K562 (cell line): ENCODE measurements at regions not wholly inside any gene's neighbourhood (a gene's known extent, or its start where the extent isn't known, plus 50 kb on each side); places are given as distances from the start of the nearest gene placed in this dataset.

ENCODE experiments used
- ATAC-seq: fragments of 200-7000 bp; cut with Tn5 transposase; 3 replicates; pipeline ENCODE4 v1.9.1; 2020; ENCODE audit warnings: moderate library complexity
- BruUV-seq: library from RNA; stranded (reverse); fragments of 400-500 nt; replicated peaks from 2 replicates; lab custom pipeline; 2021; lab: Mats Ljungman, UMichigan
- CTCF ChIA-PET: fragments of 300-600 bp; formaldehyde crosslinking; extraction: SDS; loops from one replicate; lab custom pipeline; 2021; ENCODE audit warnings: low intra/inter-chr PET ratio; lab: Yijun Ruan, JAX
- POLR2A ChIA-PET: fragments of 300-600, 350-650 bp; sonication (Branson Sonifier 250); formaldehyde crosslinking; extraction: SDS; loops from one replicate; lab custom pipeline; 2021; ENCODE audit warnings: antibody characterized with exemption, inconsistent platforms; lab: Yijun Ruan, JAX
- DNase-seq, 4 experiments: peaks; one replicate each; pipeline versions ENCODE4 v3.0.0 to v3.0.0-alpha.2; 2011 to 2018; ENCODE audit warnings: low spot score in 3 of 4, mixed read lengths in 3 of 4; ENCODE audit errors: extremely low read depth in 1 of 4
- FAIRE-seq: peaks from 2 replicates; lab custom pipeline; 2011; peaks lifted over from hg19 to GRCh38; lab: Jason Lieb, UNC
- H2AFZ ChIP-seq: 2 replicates; pipeline ENCODE4 v1.6.0; 2011; ENCODE audit warnings: low read depth, low read length, control low read depth, inconsistent platforms
- H3K27ac ChIP-seq: fragments of 200-600 bp; 3 replicates; pipeline ENCODE4 v1.8.0; 2011; ENCODE audit warnings: low read depth, mild to moderate bottlenecking, control low read depth, inconsistent platforms, low read length, moderate library complexity, mixed read lengths; ENCODE audit errors: extremely low read depth
- H3K27me3 ChIP-seq, 2 experiments: fragments of 300-600 bp in 1 of 2; 2 replicates in 1 of 2; 3 replicates in 1 of 2; pipeline versions ENCODE4 v1.6.0 to v1.8.0; 2011; ENCODE audit warnings: inconsistent platforms in 2 of 2, low read length in 2 of 2, mild to moderate bottlenecking in 1 of 2, mixed read lengths in 1 of 2, moderate library complexity in 1 of 2; ENCODE audit not compliant: control insufficient read depth in 2 of 2, insufficient read depth in 2 of 2
- H3K36me3 ChIP-seq: fragments of 300-600 bp; 3 replicates; pipeline ENCODE4 v1.8.0; 2011; ENCODE audit warnings: mild to moderate bottlenecking, low read length, inconsistent platforms; ENCODE audit not compliant: control insufficient read depth, insufficient read depth
- H3K4me1 ChIP-seq, 2 experiments: fragments of 200-600 bp in 1 of 2; replicated peaks in 1 of 2; 2 replicates in 1 of 2; 3 replicates in 1 of 2; pipeline versions ENCODE4 v1.5.1 to v1.8.0; 2011; ENCODE audit warnings: inconsistent platforms in 2 of 2, low read length in 2 of 2, mild to moderate bottlenecking in 1 of 2, mixed read lengths in 1 of 2, moderate library complexity in 1 of 2; ENCODE audit not compliant: control insufficient read depth in 2 of 2, insufficient read depth in 2 of 2
- H3K4me2 ChIP-seq: 2 replicates; pipeline ENCODE4 v1.6.1; 2011; ENCODE audit warnings: low read length, control low read depth, inconsistent platforms, mixed read lengths; ENCODE audit not compliant: insufficient read depth
- H3K4me3 ChIP-seq: fragments of 200-600 bp; sonication (generic), shearing (Covaris generic); 2 replicates; pipeline ENCODE4 v1.5.1; 2016; ENCODE audit warnings: control low read depth, inconsistent platforms
- H3K79me2 ChIP-seq: fragments of 200-600 bp; 3 replicates; pipeline ENCODE4 v1.8.0; 2011; ENCODE audit warnings: low read length, inconsistent platforms; ENCODE audit not compliant: control insufficient read depth, insufficient read depth
- H3K9ac ChIP-seq, 2 experiments: 2 replicates each; pipeline versions ENCODE4 v1.6.0 to v1.6.1; 2011; ENCODE audit warnings: low read depth in 2 of 2, low read length in 2 of 2, control low read depth in 1 of 2, inconsistent platforms in 1 of 2, mild to moderate bottlenecking in 1 of 2, mixed read lengths in 1 of 2; ENCODE audit not compliant: insufficient read depth in 1 of 2
- H3K9me1 ChIP-seq: one replicate; pipeline ENCODE4 v1.6.0; 2011; ENCODE audit warnings: inconsistent platforms, mild to moderate bottlenecking, low read length, moderate library complexity; ENCODE audit not compliant: control insufficient read depth, insufficient read depth
- H3K9me3 ChIP-seq: replicated peaks from 2 replicates; pipeline ENCODE4 v1.5.1; 2011; ENCODE audit warnings: low read depth, low read length, inconsistent platforms; ENCODE audit not compliant: control insufficient read depth, insufficient read depth
- H4K20me1 ChIP-seq: replicated peaks from 2 replicates; pipeline ENCODE4 v1.6.1; 2011; ENCODE audit warnings: low read length, inconsistent platforms, mixed read lengths; ENCODE audit not compliant: control insufficient read depth, insufficient read depth
- CCNT2 ChIP-seq: IDR thresholded peaks from 2 replicates; pipeline ENCODE4 v1.6.1; 2011; ENCODE audit warnings: borderline replicate concordance, low read depth, mild to moderate bottlenecking, moderate library complexity, mixed read lengths, low read length; ENCODE audit not compliant: insufficient read length; ENCODE audit errors: extremely low read depth
- PHF21A ChIP-seq: fragments of 450-650 bp; IDR thresholded peaks from 2 replicates; pipeline ENCODE4 v1.6.1; 2017; ENCODE audit warnings: low read depth, borderline replicate concordance
- ZFP1 ChIP-seq: fragments of 450-650 bp; formaldehyde crosslinking; IDR thresholded peaks from 2 replicates; pipeline ENCODE4 v1.4.0; 2020; ENCODE audit warnings: mild to moderate bottlenecking, mixed read lengths
- ZNF316 ChIP-seq: fragments of 450-650 bp; IDR thresholded peaks from 2 replicates; pipeline ENCODE4 v1.6.1; 2016
- ZSCAN29 ChIP-seq: fragments of 450-650 bp; IDR thresholded peaks from 2 replicates; pipeline ENCODE4 v1.6.1; 2017
- WGBS: fragments of 100-300 bp; shearing (Covaris generic); methylation state at CpG from one replicate; pipeline ENCODE4 v1.1.6; 2016; ENCODE audit warnings: low coverage, mixed read lengths; ENCODE audit not compliant: insufficient coverage; ENCODE audit errors: missing lambda C conversion rate; 5-methylcytosine and 5-hydroxymethylcytosine counted together
- in situ Hi-C: fragments of 300-500 bp; cut with MboI; formaldehyde crosslinking; loops from 4 replicates; pipeline ENCODE4 v1.15.0; 2018; ENCODE audit warnings: inconsistent platforms, mixed read lengths
- intact Hi-C: fragments of 100-400 bp; cut with micrococcal nuclease; formaldehyde crosslinking; loops from 2 replicates; pipeline ENCODE4 v1.14.2; 2022
- TF ChIP-seq, protein P1 (sequence below): sonication (generic); formaldehyde crosslinking; IDR thresholded peaks from 2 replicates; pipeline ENCODE4 v1.8.1; 2023; ENCODE audit warnings: mild to moderate bottlenecking, missing genetic modification reagents
- TF ChIP-seq, protein P2 (sequence below): fragments of 200-800 bp; sonication (Bioruptor generic); IDR thresholded peaks from 2 replicates; pipeline ENCODE4 v1.6.1; 2017; ENCODE audit warnings: missing genetic modification characterization, missing compliant biosample characterization
- TF ChIP-seq, protein P3 (sequence below): fragments of 450-650 bp; IDR thresholded peaks from 2 replicates; pipeline ENCODE4 v1.6.1; 2017; ENCODE audit warnings: mild to moderate bottlenecking, moderate library complexity
- TF ChIP-seq, protein P4 (sequence below): sonication (generic); formaldehyde crosslinking; IDR thresholded peaks from 2 replicates; pipeline ENCODE4 v1.8.1; 2023; ENCODE audit warnings: mild to moderate bottlenecking, missing genetic modification reagents

DNA sequence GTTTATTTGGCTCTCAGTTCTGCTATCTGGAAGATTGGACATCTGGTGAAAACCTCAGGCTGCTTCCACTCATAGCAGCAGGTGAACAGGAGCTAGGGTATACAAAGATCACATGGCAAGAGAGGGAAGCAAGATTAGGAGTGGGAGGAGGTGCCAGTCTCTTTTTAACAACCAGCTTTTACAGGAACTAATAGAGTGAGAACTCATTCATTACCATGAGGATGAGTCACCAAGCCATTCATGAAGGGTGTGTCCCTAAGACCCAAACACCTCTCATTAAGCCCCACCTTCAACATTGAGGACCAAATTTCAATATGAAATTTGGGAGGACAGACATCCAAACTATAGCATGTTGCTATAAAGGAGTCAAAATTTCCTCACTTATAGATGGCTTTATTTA is 85.4 kb upstream of the HCRTR2 start (continued):
- no peak for TF ChIP-seq CCNT2
- TF ChIP-seq ZFP1 (CRISPR knock-in tag), result no peak
- TF ChIP-seq, protein P1, sequence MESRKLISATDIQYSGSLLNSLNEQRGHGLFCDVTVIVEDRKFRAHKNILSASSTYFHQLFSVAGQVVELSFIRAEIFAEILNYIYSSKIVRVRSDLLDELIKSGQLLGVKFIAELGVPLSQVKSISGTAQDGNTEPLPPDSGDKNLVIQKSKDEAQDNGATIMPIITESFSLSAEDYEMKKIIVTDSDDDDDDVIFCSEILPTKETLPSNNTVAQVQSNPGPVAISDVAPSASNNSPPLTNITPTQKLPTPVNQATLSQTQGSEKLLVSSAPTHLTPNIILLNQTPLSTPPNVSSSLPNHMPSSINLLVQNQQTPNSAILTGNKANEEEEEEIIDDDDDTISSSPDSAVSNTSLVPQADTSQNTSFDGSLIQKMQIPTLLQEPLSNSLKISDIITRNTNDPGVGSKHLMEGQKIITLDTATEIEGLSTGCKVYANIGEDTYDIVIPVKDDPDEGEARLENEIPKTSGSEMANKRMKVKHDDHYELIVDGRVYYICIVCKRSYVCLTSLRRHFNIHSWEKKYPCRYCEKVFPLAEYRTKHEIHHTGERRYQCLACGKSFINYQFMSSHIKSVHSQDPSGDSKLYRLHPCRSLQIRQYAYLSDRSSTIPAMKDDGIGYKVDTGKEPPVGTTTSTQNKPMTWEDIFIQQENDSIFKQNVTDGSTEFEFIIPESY, result no peak
- TF ChIP-seq, protein P2, sequence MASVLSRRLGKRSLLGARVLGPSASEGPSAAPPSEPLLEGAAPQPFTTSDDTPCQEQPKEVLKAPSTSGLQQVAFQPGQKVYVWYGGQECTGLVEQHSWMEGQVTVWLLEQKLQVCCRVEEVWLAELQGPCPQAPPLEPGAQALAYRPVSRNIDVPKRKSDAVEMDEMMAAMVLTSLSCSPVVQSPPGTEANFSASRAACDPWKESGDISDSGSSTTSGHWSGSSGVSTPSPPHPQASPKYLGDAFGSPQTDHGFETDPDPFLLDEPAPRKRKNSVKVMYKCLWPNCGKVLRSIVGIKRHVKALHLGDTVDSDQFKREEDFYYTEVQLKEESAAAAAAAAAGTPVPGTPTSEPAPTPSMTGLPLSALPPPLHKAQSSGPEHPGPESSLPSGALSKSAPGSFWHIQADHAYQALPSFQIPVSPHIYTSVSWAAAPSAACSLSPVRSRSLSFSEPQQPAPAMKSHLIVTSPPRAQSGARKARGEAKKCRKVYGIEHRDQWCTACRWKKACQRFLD, result no peak
- TF ChIP-seq ZSCAN29, result no peak

DNA sequence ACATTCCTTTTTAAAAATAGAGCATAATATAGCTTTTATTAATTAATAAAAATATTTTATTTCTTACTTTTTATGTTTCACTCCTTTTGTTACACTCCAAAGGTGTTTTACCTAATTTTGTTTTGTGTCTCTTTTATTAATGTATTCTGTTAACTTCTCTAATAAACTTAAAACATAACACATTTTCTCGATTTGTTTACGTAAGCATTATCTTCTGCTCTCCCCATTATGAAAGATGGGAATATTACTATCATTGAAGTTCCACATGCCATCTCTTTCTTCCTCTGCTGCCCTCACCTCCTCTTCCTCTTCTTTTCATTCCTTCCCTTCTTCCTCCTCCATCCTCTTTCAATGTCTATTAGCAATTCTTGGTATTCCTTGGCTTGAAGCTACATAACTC is 85.0 kb upstream of the HCRTR2 start:
- no peak overlapping the region for H3K27ac ChIP-seq
- POLR2A ChIA-PET, result no interaction called here
- H3K9me3 ChIP-seq, result no peaks in the 10 kb centered on the region; the same call in 1 of the 2 replicates
- TF ChIP-seq ZNF316, result peak; percentile 45; the same call in 1 of the 2 replicates
- TF ChIP-seq, protein P3, sequence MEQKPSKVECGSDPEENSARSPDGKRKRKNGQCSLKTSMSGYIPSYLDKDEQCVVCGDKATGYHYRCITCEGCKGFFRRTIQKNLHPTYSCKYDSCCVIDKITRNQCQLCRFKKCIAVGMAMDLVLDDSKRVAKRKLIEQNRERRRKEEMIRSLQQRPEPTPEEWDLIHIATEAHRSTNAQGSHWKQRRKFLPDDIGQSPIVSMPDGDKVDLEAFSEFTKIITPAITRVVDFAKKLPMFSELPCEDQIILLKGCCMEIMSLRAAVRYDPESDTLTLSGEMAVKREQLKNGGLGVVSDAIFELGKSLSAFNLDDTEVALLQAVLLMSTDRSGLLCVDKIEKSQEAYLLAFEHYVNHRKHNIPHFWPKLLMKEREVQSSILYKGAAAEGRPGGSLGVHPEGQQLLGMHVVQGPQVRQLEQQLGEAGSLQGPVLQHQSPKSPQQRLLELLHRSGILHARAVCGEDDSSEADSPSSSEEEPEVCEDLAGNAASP, result no peak
- TF ChIP-seq, protein P4, sequence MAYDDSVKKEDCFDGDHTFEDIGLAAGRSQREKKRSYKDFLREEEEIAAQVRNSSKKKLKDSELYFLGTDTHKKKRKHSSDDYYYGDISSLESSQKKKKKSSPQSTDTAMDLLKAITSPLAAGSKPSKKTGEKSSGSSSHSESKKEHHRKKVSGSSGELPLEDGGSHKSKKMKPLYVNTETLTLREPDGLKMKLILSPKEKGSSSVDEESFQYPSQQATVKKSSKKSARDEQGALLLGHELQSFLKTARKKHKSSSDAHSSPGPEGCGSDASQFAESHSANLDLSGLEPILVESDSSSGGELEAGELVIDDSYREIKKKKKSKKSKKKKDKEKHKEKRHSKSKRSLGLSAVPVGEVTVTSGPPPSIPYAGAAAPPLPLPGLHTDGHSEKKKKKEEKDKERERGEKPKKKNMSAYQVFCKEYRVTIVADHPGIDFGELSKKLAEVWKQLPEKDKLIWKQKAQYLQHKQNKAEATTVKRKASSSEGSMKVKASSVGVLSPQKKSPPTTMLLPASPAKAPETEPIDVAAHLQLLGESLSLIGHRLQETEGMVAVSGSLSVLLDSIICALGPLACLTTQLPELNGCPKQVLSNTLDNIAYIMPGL (CRISPR knock-in tag), result no peak
- no peak for TF ChIP-seq PHF21A
- TF ChIP-seq, all 486 proteins: peak for 1
- Histone ChIP-seq H3K9me1 (no peaks in the 10 kb centered on the region), H3K4me3 (no peak overlapping the region), H2AFZ (no peak overlapping the region), H3K9ac (no peak overlapping the region), H3K27me3 (no peaks in the 10 kb centered on the region), H3K4me2 (no peak overlapping the region), H3K79me2 (no peaks in the 10 kb centered on the region), H3K36me3 (no peaks in the 10 kb centered on the region), H4K20me1 (no peaks in the 10 kb centered on the region), H3K4me1 (no peaks in the 10 kb centered on the region)
- 2% methylated on average over 2 of the region's 2 CpGs for WGBS
- intact Hi-C loops (no loop called here), in situ Hi-C loops (no loop called here)
- BruUV-seq, result no TSS peak
- CTCF ChIA-PET, result no interaction called here
- DNase-seq, result no peak
- no peak for FAIRE-seq
- ATAC-seq, result no peak
